GM18520 (cell line): ENCODE measurements at regions not wholly inside any gene's neighbourhood (a gene's known extent, or its start where the extent isn't known, plus 50 kb on each side); places are given as distances from the start of the nearest gene placed in this dataset.
A peak's percentile ranks its signal among the peaks of the same experiment; 100 is the strongest.
"Not testable (repeated sequence)": the region's sequence is repeated elsewhere in the genome, so short reads cannot be mapped to it uniquely, and the experiment has no call there.

ENCODE experiments used
- ATAC-seq: cut with Tn5 transposase; IDR thresholded peaks from one replicate; pipeline ENCODE4 v1.9.1; 2021; ENCODE audit not compliant: unreplicated experiment

DNA sequence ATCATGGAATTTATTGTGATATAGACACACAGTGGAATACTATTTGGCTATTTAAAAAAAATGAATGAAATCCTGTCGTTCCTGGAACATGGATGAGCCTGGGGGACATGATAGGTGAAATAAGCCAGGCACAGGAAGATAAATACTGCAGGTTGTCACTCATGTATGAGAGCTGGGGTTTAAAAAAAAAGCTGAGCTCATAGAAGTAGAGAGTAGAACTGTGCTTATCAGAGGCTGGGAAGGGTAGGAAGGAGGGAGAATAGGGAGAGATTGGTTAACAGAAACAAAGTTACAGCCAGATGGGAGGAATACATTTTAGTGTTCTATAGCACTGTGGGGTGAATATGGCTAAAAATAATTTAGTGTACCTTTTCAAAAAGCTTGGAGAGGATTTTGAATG lies 200.6 kb upstream of the NR4A3 start:
- ATAC-seq: no peak

DNA sequence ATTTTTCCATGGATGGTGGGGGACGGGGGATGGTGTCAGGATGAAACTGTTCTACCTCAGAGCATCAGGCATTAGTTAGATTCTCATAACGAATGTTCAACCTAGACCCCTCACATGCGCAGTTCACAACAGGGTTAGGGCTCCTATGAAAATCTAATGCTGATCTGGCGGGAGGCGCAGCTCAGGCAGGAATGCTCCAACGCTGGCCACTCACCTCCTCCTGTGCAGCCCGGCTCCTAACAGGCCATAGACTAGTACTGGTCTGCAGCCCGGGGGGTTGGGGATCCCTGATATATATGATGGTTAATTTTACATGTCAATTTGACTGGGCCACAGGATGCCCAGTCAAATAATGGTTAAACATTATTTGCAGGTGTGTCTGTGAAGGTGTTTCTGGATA lies 199.0 kb upstream of the NR4A3 start:
- ATAC-seq: no peak

DNA sequence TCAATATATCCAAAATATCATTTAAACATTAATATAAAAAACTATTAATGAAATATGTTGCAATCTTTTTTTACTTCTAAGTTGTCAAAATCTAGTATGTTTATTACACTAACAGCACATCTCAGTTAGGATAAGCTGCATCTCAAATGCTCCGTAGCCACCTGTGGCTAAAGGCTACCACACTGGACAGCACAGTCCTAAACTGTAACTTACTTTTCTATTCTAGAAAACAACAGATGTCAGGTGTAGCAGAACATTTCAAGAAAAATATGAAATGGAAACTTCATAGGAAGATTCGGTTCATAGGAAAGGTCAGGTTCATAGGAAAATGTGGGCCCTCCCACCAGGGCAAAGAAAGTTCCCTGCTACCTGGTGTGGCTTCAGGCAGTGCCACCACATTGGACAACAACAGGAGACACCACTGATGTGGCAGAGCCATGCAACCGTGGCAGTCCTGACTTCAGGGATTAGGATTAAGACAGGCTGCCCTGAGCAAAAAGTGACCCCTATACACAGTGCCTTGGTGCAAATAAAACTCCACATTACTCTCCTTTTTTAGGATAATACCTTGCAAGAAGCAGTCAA lies 197.8 kb upstream of the NR4A3 start:
- ATAC-seq: no peak

DNA sequence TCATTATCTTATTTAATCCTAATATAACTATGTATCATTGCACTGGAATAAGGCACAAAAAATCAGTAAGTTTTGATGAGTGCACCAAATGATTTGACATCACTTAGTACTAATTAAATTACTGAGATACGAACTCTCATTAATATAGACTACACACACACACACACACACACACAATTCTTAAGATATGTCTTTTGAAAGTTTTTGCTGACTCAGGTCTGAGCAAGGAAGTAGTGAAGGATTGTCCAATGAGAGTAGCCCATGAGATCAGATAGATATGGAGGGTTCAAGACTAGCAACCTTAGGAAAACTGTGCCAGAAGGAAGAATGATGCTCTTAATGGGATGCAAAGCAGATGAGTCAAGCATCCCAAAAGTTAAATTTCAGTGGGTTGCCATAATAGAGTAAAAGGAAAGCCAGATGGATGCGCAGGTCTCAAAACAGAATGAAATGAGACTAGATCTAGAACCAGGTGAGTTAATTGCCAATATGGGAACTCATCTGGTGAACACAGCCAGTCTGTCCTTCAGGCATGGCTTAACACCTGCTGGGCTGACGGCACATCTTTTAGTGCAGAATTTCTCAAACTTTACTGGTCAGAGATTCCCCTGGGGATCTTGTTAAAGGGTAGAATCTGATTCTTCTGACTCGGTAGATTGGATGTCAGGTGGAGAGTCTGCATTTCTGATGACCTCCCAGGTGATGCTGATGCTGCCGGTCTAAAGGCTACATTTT lies 197.0 kb upstream of the NR4A3 start:
- no peak for ATAC-seq

DNA sequence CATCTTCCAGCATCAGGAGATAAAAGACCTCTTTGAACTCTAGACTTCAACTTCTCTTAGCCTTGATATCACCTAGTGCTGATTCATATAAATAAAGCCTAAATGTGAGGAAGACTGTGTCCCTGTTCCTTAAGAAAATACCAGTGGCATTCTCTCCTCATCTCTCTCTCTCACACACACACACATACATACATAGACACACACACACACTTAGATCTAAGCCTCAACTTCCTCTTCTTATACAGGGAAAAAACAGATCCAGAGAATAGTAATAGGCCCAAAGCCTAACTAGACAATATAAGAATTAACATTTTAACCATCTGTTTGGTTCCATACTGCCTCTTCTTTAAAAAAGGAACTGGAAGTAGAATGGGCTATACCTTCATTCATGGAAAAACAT lies 195.3 kb upstream of the NR4A3 start:
- ATAC-seq: no peak

DNA sequence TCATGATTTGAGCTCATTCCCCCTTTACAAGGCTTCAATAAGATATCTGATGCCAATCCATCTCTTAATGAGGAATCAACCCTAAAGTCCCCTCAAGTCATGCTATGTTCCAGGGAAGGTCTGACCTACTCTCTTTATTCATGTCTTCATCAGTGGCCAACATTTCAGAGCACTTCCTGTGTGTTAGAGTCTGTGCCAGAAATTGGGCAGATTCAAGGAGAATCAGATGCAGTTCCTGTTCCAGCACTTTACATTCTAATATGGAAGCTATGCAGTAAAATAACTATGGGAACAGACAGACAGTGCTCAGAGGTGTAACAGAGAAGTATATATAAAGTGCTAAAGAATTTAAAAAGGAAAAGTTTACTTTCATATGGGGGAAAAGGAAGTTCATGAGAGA lies 193.4 kb upstream of the NR4A3 start:
- no peak for ATAC-seq

DNA sequence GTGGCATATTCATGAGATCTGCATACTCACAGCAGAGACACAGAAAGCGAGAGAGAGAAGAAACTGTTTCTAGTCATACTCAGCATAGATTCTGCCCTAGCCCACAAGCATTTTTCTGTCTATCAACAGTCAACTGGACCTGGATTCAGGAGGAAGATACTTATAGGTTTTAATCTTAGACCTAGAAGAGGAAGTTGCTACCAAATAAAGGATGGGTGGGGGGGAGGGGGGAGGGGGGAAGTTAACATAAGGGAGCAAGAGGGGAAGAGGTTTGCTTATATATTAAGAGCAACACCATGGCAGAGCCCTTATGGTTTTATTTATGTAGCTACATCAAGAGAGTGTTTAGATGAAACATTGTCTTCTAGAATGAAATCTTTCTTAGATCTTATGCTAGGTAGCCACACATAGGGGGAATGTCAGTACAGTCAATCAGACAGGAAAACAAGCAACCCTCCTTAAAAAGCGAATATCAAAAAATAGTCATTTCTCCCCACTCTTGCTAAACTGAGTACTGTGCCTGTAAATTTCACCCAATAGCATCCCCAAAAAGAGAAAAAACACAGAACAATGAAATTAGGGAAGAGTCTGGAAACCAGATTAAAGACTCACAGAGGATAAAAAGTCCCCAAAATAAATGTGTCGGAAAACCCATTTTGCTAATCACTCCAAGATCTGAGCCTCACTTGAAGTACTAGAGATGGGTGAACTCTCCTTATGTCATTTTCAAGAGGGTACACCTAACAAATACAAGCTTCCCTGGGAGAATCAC lies 192.7 kb upstream of the NR4A3 start:
- ATAC-seq: no peak

DNA sequence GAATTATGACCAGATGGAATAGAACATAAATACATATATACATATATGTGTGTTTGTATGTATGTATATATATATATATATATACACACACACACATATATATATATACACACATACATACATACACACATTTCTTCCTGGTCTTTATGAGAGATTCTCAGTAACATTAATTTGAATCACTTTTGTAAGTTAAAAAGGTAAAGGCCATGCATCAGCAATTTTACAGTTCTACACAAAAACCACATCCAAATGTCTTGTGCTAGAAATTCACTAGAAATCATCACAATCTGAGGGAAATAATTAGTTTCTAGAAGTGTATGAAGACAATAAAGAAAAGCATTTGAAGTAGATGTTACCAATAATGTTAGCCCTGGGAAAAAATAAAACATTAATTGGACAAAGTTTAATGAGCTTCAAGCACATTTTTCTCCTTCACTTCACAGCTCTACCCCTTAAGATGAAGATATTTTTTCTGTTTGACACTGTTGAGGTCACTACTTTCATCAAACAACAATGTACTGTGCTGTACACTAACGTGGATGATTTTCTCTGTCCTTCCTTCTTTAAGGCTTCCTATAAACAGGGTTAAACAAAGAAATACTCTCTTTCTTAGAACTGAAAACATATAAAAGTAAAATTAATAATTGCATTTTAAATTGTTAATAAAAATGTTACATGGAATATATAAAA lies 189.2 kb upstream of the NR4A3 start:
- ATAC-seq: no peak

DNA sequence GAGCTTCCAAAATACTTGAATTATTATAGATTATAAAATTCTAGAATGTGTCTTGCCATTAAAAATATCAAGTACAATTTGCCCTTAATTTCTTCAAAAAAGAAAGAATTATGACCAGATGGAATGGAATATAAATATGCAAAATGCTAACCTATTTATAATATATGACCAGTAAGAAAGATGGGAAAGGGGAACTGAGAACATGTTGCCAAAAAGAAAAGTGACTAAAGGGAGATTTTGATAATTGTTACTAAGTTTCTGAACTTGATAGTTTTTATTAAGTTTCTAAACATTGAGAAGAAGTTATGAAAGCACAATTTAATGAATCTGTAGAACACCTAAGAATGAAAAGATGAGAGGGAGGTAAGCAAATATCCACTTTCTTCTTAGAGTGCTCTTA lies 188.4 kb upstream of the NR4A3 start:
- no peak for ATAC-seq

DNA sequence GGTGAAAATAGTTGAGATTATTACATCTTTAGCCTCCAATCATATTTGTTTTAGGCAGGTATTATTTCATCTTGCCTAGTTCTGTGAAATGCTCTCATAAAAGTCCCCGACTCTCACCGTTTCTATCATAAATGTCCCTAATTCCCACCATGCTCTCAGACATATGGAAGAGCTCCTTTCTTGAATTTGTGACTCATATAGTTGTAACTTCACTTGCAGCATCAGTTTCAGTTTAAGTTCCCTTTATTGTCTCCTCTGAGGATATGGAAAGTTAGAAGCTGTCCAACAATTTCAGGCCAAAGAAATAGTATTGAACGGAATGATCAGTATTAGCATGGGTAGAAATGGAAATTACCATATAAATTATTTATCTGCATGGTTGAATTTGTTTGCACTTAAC lies 187.5 kb upstream of the NR4A3 start:
- no peak for ATAC-seq

DNA sequence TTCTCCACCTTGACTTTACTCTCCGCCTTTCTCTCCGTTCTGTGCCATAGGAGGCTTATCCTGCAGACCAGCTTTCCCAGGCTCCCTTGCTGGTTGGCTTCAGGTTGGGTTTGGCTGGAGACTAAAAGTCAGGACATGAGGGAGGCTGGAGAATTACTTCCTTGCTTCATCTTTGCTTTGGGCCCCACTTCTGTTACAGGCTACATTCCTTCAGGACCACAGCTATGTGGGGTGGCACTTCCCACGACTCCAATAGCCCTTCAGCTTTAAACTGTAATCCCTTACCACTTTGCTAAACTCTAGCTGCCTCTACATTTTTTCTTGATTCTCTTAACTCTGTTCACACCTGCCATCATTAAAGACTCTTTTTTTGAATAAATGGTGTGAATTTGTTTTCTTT lies 186.7 kb upstream of the NR4A3 start:
- ATAC-seq: no peak

DNA sequence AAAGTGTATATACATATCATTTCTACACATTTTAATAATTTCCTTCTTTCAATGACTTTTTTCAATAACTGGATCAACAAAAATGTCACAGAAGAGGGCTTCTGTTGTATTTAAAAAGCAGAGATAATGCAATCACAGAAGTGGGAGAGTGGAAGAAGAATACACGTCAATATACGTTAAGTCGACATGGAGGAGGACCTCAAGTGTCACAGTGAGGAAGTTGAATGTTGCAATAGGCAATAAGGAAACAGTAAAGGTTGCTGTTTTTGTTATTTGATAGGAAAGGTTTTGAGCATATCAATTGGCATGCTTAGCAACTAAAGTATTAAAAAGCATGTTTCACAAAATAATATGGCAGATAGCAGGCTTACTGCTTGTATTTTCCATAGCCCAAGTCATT lies 184.0 kb upstream of the NR4A3 start:
- no peak for ATAC-seq

DNA sequence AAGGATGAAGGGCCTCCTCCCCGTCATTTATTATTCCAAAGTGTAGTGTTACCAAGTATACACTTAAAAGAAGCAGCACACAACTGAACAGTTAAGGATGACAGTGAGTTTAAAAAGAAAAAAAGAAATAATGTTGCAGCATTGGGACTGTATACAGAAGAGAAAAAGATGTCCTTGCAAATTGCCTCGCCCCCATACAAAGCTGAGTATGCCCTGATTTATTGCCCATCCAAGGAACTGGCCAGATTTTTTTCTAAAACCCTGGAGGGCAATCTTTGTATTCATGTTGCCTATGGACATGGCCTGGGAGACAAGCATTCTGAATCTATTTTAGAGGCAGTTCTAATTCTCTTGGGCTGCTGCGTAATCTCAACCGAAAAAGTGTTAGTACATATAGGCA lies 182.7 kb upstream of the NR4A3 start:
- ATAC-seq: no peak

DNA sequence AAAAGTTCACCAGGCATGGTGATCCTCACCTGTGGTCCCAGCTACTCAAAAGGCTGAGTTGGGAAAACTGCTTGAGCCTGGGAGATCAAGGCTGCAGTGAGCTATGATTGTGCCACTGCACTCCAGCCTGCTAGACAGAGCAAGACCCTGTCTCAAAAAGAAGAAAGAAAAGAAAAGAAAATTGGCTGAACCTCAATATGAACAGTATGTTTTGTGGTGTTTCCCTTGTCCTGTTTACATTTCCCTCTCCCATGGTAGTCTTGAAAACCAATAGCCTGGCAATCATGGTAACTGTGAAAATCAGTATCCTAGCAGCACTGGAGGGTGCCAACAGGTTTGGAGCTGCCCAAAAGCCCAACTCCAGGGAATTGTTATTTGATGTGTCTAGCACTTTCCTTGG lies 174.1 kb upstream of the NR4A3 start:
- ATAC-seq: no peak

DNA sequence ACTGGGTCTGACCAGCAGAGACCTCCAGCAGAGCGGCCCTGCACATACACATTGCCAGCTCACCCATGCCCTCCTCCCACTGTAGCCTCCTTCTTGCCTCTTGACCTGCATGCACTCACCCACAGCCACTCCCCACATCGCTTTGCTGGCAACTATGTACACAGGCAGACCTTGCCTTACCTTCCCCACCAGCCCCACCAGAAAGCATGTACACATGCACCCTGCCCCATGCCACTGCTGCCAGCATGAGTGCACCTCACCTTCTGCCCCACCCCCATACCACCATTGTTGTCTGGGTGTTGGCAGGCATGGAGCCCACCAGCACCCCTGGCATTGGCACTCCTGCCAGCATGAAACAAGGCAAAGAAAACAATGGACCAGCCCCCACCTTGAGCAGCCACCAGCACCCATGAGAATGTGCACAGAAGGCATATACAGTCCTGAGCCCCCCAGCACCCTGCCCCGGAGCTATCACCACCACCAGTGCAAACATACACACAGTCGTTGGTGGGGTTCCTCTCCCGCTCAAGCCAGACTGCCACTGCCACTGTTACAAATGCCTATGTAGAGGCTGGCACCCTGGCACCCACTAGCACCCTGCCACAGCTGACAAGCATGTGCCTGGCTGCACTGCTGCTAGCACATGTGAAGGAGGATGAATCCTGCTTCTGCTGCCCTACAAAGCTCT lies 171.4 kb upstream of the NR4A3 start:
- no peak for ATAC-seq

DNA sequence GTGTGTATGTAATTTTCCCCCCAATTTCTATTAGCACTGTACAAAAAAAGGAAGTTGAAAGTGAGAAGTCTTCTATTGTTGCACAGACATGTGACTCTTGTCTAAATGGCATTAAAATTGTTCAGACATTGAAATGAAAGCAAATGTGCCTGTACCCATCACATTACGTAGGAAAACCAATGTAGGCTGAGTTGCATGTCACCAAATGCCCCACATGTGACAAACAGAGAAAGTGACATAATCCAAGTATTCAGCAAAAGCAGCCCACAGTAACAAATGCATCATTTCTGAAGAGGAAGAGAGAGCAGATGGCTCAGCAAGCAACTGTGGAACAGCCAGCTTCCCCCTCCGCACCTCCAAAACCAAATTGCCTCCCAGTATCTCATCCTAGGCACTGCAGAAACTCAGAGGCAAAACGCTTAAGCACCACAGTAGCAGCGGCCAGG lies 161.5 kb upstream of the NR4A3 start:
- ATAC-seq: peak; percentile 80

DNA sequence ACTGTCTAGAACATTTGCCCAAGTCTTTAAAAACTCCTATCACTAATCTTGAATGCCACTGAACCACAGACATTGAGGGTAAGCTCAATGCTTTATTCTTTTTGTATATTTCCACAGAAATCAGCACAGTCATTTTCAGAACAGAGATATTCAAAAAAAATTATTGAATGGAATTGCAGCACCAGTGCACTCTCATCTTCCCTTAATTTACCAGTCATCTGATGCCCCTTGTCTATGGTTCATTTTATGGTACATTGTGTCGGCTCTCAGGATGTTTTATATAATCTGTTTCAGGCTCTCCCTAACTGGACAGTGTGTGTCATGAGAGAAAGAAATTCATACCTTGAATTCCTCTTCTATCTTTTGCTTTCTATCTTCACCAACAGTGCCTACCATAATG lies 158.4 kb upstream of the NR4A3 start:
- no peak for ATAC-seq

DNA sequence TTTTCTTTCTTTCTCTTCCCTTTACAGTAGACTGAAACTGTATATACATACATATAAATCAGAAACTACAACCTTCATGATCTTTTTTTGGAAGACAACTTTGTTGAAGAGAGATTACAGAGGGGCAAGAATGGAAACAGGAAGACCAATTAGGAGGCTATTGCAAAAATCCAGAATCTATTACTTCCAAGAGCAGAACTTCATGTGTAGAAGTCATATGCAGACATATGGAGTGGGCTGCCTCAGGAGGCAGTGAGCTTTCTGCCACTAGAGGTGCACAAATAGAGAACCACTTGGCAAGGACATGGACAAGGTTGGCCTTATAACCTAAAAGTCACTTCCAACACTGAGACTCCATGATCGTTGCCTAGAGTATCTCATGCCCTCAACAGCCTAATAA lies 157.8 kb upstream of the NR4A3 start:
- ATAC-seq: no peak

DNA sequence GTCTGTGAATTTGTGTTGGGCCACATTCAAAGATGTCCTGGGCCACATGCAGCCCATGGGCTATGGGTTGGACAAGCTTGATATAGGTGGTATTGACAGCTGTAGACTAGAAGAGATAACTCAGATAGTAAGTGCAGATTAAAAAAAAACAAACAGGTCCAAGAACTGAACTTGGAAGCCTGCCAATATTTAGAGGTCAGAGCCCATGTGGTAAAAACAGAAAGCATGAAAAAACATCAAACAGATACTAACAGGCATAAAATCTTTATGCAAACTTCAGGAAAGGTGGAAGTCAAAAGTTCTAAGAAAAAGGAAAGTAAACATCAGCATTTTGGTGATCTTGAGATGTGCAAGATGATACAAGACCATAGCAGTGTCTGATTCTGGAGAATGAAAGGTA lies 155.1 kb upstream of the NR4A3 start:
- no peak for ATAC-seq

DNA sequence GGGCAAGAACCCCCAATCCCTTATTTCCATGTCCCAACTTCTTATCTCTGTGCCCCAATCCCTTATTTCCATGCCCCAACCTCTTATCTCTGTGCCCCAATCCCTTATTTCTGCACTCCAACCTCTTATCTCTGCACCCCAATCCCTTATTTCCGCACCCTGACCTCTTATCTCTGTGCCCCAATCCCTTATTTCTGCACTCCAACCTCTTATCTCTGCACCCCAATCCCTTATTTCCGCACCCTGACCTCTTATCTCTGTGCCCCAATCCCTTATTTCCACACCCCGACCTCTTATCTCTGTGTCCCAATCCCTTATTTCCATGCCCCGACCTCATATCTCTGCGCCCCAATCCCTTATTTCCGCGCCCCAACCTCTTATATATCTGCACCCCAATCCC lies 150.8 kb upstream of the NR4A3 start:
- ATAC-seq: not testable (repeated sequence)

DNA sequence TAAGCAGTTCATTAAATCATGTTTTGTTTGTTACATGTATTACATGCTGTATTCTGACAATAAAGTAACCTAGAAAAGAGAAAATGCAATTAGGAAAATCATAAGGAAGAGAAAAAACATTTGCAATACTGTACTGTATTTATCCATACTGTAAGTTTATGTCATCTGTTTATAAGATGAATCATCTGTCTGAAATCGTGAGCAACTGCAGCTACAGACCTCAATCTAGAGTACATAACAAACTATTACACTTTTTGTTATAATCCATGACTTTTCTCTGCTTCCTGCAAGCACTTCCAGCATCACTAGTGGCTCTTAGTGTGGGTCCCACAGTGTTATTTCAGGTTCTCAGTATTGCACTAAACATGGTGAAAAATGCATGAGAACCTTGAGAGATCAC lies 144.4 kb upstream of the NR4A3 start:
- no peak for ATAC-seq
